22Rv1 (cell line): ENCODE measurements at regions not wholly inside any gene's neighbourhood (a gene's known extent, or its start where the extent isn't known, plus 50 kb on each side); places are given as distances from the start of the nearest gene placed in this dataset.

Experiments
- CTCF ChIP-seq: fragments of 450-650 bp; IDR thresholded peaks from 2 replicates; pipeline ENCODE4 v1.5.1; 2017; ENCODE audit warnings: mild to moderate bottlenecking
- ZFX ChIP-seq: fragments of 450-650 bp; IDR thresholded peaks from 2 replicates; pipeline ENCODE4 v1.6.1; 2017; ENCODE audit warnings: antibody characterized with exemption, borderline replicate concordance

GRCh38 chr19:30999726-31000125 lies 349.5 kb downstream of the TSHZ3 start:
- no peak for TF ChIP-seq CTCF
- no peak for TF ChIP-seq ZFX
